HEK293 (cell line): ENCODE measurements at regions not wholly inside any gene's neighbourhood (a gene's known extent, or its start where the extent isn't known, plus 50 kb on each side); places are given as distances from the start of the nearest gene placed in this dataset.
A peak's percentile ranks its signal among the peaks of the same experiment; 100 is the strongest.

Experiments used
- CTCF ChIA-PET: fragments of 350-600 bp; formaldehyde crosslinking; extraction: SDS; loops from one replicate; lab custom pipeline; 2021; ENCODE audit warnings: antibody characterized with exemption; lab: Yijun Ruan, JAX
- POLR2A ChIA-PET: fragments of 300-600 bp; formaldehyde crosslinking; extraction: SDS; loops from one replicate; lab custom pipeline; 2020; ENCODE audit warnings: antibody characterized with exemption, inconsistent platforms; lab: Yijun Ruan, JAX
- H3K27ac ChIP-seq: fragments of 200-500 bp; sonication (Bioruptor generic); 2 replicates; pipeline ENCODE4 v1.5.1; 2014; ENCODE audit warnings: low read depth, low read length, control low read depth, inconsistent platforms; ENCODE audit errors: extremely low read depth
- H3K36me3 ChIP-seq, 2 experiments: fragments of 200-500 bp in 1 of 2; sonication (Bioruptor generic) in 1 of 2; 1 replicate in 1 of 2; 2 replicates in 1 of 2; pipeline ENCODE4 v1.5.1; 2014 to 2017; ENCODE audit warnings: inconsistent platforms in 2 of 2, low read length in 2 of 2; ENCODE audit not compliant: control insufficient read depth in 2 of 2, insufficient read depth in 1 of 2
- H3K4me1 ChIP-seq: fragments of 200-500 bp; sonication (Bioruptor generic); 2 replicates; pipeline ENCODE4 v1.5.1; 2014; ENCODE audit warnings: mild to moderate bottlenecking, low read length, inconsistent platforms; ENCODE audit not compliant: control insufficient read depth, insufficient read depth
- H3K4me3 ChIP-seq: 2 replicates; pipeline ENCODE4 v1.5.1; 2011; ENCODE audit warnings: low read depth, mild to moderate bottlenecking, control low read depth, low read length, moderate library complexity
- H3K9me3 ChIP-seq: fragments of 200-500 bp; sonication (Bioruptor generic); 2 replicates; pipeline ENCODE4 v1.5.1; 2014; ENCODE audit warnings: low read depth, low read length, inconsistent platforms; ENCODE audit not compliant: control insufficient read depth, insufficient read depth
- FEZF1 ChIP-seq: fragments of 450-650 bp; formaldehyde crosslinking; IDR thresholded peaks from 2 replicates; pipeline ENCODE4 v1.5.1; 2016; ENCODE audit warnings: missing biosample characterization, missing genetic modification characterization
- TCF7L2 ChIP-seq: IDR thresholded peaks from 2 replicates; pipeline ENCODE4 v1.6.1; 2011; ENCODE audit warnings: low read depth, mild to moderate bottlenecking, inconsistent platforms, low read length, moderate library complexity, borderline replicate concordance
- ZBTB8A ChIP-seq: fragments of 450-650 bp; formaldehyde crosslinking; IDR thresholded peaks from 2 replicates; pipeline ENCODE4 v1.5.1; 2016; ENCODE audit warnings: missing biosample characterization, missing genetic modification characterization
- ZFP69B ChIP-seq: fragments of 450-650 bp; formaldehyde crosslinking; IDR thresholded peaks from 2 replicates; pipeline ENCODE4 v1.5.1; 2016; ENCODE audit warnings: missing biosample characterization, missing genetic modification characterization
- ZNF175 ChIP-seq: fragments of 450-650 bp; formaldehyde crosslinking; IDR thresholded peaks from 2 replicates; pipeline ENCODE4 v1.5.1; 2016; ENCODE audit warnings: missing biosample characterization, missing genetic modification characterization
- ZNF530 ChIP-seq: fragments of 450-650 bp; formaldehyde crosslinking; IDR thresholded peaks from 2 replicates; pipeline ENCODE4 v1.5.1; 2016; ENCODE audit warnings: low read depth, missing biosample characterization, missing genetic modification characterization
- ZNF544 ChIP-seq: fragments of 450-650 bp; formaldehyde crosslinking; IDR thresholded peaks from 2 replicates; pipeline ENCODE4 v1.5.0; 2017; ENCODE audit warnings: missing biosample characterization, missing genetic modification characterization
- TF ChIP-seq, protein P1 (sequence below): fragments of 450-650 bp; formaldehyde crosslinking; IDR thresholded peaks from 2 replicates; pipeline ENCODE4 v1.5.1; 2016; ENCODE audit warnings: missing biosample characterization, missing genetic modification characterization
- TF ChIP-seq, protein P2 (sequence below): fragments of 450-650 bp; formaldehyde crosslinking; IDR thresholded peaks from 2 replicates; pipeline ENCODE4 v1.5.1; 2016; ENCODE audit warnings: missing biosample characterization, missing genetic modification characterization
- TF ChIP-seq, protein P3 (sequence below): fragments of 450-650 bp; formaldehyde crosslinking; IDR thresholded peaks from 2 replicates; pipeline ENCODE4 v1.5.1; 2016; ENCODE audit warnings: missing biosample characterization, missing genetic modification characterization
- TF ChIP-seq, protein P4 (sequence below): fragments of 450-650 bp; formaldehyde crosslinking; IDR thresholded peaks from 2 replicates; pipeline ENCODE4 v1.5.1; 2016; ENCODE audit warnings: missing biosample characterization, missing genetic modification characterization

DNA sequence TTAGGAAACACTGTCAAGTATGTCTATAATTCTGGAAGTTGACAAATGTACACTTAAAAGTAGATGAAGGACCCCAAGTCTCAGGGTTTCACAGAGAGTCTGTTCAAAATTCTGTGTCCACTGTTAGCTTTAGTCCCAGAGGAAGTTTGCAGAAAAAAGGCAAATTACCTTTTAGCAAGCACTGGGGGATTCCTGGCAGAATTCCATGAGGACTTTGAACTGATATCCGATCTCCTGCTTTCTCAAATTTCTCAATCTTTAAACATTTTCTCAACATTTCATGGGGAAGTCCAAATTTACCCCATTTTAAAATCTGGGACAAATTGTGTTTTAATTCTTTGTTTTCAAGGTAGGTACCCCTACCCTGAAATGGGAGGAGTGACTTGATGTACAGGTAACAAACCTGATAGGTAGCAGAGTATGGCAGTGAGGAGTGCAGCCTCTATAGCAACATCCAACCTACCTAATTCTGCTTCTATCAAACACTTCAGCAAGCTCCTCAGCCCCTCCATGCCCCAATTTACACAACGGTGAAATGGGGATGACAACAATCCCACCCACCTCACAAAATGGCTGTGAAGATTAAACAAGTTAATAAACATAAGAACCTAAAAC, 344.9 kb downstream of the OMA1 start:
- H3K27ac ChIP-seq, result no peak overlapping the region
- ChIA-PET CTCF (no interaction called here), POLR2A (no interaction called here)

DNA sequence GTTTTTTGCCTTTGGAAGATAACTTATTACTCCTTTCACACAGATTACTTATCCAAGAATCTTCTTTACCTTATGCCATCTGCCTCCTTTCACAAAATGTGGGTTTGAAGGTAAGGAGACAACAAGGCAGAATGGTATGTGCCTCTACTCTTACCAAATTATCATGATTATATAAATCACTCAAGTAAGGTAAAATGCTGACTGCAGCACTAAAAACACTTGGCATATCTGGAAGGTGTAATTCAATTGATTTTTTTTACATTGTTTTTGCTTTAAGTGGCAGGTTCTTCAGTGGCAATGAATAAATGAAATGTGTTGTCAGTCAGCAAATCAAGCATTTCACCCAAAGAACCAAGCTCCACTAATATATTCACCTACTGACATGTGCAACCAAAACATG, 346.1 kb downstream of the OMA1 start:
- no peaks in the 10 kb centered on the region for H3K4me1 ChIP-seq
- H3K36me3 ChIP-seq, result no peaks in the 10 kb centered on the region
- POLR2A ChIA-PET, result no interaction called here
- TF ChIP-seq ZFP69B (tag by site-specific recombination), result no peak
- H3K27ac ChIP-seq, result no peak overlapping the region
- no peak overlapping the region for H3K4me3 ChIP-seq
- H3K9me3 ChIP-seq, result no peaks in the 10 kb centered on the region
- CTCF ChIA-PET, result interaction anchor here (0.7 kb wide), 1 partner anchor 133 kb away, joined by 3 read pairs; no protein-coding TSS in a partner anchor

More for the DNA sequence above, 344.9 kb downstream of the OMA1 start:
- Histone ChIP-seq H3K4me1 (no peaks in the 10 kb centered on the region), H3K36me3 (no peaks in the 10 kb centered on the region), H3K9me3 (no peaks in the 10 kb centered on the region), H3K4me3 (no peak overlapping the region)
- TF ChIP-seq, protein P1, sequence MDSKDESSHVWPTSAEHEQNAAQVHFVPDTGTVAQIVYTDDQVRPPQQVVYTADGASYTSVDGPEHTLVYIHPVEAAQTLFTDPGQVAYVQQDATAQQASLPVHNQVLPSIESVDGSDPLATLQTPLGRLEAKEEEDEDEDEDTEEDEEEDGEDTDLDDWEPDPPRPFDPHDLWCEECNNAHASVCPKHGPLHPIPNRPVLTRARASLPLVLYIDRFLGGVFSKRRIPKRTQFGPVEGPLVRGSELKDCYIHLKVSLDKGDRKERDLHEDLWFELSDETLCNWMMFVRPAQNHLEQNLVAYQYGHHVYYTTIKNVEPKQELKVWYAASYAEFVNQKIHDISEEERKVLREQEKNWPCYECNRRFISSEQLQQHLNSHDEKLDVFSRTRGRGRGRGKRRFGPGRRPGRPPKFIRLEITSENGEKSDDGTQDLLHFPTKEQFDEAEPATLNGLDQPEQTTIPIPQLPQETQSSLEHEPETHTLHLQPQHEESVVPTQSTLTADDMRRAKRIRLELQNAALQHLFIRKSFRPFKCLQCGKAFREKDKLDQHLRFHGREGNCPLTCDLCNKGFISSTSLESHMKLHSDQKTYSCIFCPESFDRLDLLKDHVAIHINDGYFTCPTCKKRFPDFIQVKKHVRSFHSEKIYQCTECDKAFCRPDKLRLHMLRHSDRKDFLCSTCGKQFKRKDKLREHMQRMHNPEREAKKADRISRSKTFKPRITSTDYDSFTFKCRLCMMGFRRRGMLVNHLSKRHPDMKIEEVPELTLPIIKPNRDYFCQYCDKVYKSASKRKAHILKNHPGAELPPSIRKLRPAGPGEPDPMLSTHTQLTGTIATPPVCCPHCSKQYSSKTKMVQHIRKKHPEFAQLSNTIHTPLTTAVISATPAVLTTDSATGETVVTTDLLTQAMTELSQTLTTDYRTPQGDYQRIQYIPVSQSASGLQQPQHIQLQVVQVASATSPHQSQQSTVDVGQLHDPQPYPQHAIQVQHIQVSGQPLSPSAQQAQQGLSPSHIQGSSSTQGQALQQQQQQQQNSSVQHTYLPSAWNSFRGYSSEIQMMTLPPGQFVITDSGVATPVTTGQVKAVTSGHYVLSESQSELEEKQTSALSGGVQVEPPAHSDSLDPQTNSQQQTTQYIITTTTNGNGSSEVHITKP, result peak; percentile 42
- no peak for TF ChIP-seq ZNF530 (tag by site-specific recombination)

DNA sequence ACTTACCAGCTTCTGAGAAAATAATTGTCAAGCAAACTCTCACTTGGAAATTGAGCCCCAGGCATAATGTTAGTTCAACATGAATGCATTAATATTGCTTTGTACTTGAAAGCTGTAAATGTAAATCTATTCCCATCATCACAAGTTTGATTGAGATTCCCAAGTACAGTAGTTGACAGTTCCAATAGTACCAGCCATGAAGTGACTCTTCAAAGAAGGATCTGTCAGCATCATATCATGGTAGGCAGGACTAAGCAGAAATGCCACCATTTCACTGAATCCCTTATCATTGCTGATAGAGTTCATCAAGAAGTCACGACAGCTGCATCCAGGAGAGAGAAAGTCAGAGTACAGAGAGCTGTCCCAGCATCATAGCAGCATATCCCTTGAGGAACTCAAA, 348.7 kb downstream of the OMA1 start:
- H3K4me3 ChIP-seq, result no peak overlapping the region
- H3K4me1 ChIP-seq, result no peaks in the 10 kb centered on the region
- no peaks in the 10 kb centered on the region for H3K9me3 ChIP-seq
- TF ChIP-seq ZNF175 (tag by site-specific recombination), result no peak
- TF ChIP-seq, protein P2, sequence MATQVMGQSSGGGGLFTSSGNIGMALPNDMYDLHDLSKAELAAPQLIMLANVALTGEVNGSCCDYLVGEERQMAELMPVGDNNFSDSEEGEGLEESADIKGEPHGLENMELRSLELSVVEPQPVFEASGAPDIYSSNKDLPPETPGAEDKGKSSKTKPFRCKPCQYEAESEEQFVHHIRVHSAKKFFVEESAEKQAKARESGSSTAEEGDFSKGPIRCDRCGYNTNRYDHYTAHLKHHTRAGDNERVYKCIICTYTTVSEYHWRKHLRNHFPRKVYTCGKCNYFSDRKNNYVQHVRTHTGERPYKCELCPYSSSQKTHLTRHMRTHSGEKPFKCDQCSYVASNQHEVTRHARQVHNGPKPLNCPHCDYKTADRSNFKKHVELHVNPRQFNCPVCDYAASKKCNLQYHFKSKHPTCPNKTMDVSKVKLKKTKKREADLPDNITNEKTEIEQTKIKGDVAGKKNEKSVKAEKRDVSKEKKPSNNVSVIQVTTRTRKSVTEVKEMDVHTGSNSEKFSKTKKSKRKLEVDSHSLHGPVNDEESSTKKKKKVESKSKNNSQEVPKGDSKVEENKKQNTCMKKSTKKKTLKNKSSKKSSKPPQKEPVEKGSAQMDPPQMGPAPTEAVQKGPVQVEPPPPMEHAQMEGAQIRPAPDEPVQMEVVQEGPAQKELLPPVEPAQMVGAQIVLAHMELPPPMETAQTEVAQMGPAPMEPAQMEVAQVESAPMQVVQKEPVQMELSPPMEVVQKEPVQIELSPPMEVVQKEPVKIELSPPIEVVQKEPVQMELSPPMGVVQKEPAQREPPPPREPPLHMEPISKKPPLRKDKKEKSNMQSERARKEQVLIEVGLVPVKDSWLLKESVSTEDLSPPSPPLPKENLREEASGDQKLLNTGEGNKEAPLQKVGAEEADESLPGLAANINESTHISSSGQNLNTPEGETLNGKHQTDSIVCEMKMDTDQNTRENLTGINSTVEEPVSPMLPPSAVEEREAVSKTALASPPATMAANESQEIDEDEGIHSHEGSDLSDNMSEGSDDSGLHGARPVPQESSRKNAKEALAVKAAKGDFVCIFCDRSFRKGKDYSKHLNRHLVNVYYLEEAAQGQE (tag by site-specific recombination), result no peak
- TF ChIP-seq, all 188 proteins: peak for 0
- Histone ChIP-seq H3K27ac (no peak overlapping the region), H3K36me3 (no peaks in the 10 kb centered on the region)
- ChIA-PET POLR2A (no interaction called here), CTCF (interaction anchor here (2.3 kb wide), 1 partner anchor 34 kb away, joined by 16 read pairs; no protein-coding TSS in a partner anchor)

DNA sequence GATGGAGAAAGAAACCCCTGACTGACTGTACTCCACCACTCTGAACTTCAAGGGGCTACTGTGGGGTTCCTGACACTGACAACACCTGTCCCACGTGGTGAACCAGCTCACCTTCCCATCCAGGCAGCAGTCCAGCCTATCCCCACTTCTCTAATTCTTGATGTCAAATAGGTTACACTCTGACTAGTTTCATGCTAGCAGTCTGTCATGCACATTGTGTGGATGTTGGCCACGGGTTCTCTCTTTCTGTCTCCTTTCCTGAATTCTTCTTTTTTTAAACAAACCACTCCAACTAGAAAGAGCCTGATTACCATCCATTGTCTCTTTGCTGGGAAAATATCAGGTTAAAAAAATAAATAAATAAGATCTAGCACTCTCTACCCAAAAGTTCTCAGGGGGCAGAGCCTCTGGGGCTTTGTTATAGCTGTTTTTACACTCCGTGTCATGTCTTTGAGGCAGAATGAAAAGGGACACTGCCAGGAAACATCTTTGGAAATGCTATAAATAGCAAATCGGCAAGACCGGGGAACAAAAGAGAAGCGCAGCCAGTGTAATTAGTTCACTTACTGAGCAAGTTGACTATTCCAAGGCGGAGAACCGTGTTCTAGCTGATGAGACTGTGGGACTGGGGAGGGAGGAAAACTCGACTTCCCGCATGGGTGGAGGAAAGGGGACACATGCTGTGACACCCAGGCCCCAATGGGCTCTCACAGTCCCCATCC, 356.1 kb downstream of the OMA1 start:
- ChIA-PET POLR2A (no interaction called here), CTCF (interaction anchor here (0.7 kb wide), 1 partner anchor 522 kb away, joined by 3 read pairs; no protein-coding TSS in a partner anchor)
- no peak overlapping the region for H3K27ac ChIP-seq
- H3K36me3 ChIP-seq, result no peaks in the 10 kb centered on the region
- no peaks in the 10 kb centered on the region for H3K9me3 ChIP-seq
- H3K4me3 ChIP-seq, result no peak overlapping the region
- H3K4me1 ChIP-seq, result no peaks in the 10 kb centered on the region
- TF ChIP-seq TCF7L2 (no peak), ZBTB8A (tag by site-specific recombination) (no peak), FEZF1 (tag by site-specific recombination) (no peak), ZNF544 (tag by site-specific recombination) (no peak)
- TF ChIP-seq, protein P3, sequence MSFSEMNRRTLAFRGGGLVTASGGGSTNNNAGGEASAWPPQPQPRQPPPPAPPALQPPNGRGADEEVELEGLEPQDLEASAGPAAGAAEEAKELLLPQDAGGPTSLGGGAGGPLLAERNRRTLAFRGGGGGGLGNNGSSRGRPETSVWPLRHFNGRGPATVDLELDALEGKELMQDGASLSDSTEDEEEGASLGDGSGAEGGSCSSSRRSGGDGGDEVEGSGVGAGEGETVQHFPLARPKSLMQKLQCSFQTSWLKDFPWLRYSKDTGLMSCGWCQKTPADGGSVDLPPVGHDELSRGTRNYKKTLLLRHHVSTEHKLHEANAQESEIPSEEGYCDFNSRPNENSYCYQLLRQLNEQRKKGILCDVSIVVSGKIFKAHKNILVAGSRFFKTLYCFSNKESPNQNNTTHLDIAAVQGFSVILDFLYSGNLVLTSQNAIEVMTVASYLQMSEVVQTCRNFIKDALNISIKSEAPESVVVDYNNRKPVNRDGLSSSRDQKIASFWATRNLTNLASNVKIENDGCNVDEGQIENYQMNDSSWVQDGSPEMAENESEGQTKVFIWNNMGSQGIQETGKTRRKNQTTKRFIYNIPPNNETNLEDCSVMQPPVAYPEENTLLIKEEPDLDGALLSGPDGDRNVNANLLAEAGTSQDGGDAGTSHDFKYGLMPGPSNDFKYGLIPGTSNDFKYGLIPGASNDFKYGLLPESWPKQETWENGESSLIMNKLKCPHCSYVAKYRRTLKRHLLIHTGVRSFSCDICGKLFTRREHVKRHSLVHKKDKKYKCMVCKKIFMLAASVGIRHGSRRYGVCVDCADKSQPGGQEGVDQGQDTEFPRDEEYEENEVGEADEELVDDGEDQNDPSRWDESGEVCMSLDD (tag by site-specific recombination), result no peak
- TF ChIP-seq, protein P4, sequence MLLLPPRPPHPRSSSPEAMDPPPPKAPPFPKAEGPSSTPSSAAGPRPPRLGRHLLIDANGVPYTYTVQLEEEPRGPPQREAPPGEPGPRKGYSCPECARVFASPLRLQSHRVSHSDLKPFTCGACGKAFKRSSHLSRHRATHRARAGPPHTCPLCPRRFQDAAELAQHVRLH, result no peak
